Astrocyte of the cerebellum (primary cell): ENCODE measurements at regions not wholly inside any gene's neighbourhood (a gene's known extent, or its start where the extent isn't known, plus 50 kb on each side); places are given as distances from the start of the nearest gene placed in this dataset.
"Not testable (repeated sequence)": the region's sequence is repeated elsewhere in the genome, so short reads cannot be mapped to it uniquely, and the experiment has no call there.

Source experiments
- DNase-seq: peaks from one replicate; pipeline ENCODE4 v3.0.0-alpha.2; 2011; ENCODE audit warnings: low read depth
- H3K4me3 ChIP-seq: 2 replicates; pipeline ENCODE4 v1.5.1; 2011; ENCODE audit warnings: mild to moderate bottlenecking, low read depth, low read length, moderate library complexity
- CTCF ChIP-seq: IDR thresholded peaks from 2 replicates; pipeline ENCODE4 v1.5.1; 2012; ENCODE audit warnings: low read length, low read depth, moderate library complexity, mild to moderate bottlenecking; ENCODE audit errors: missing control alignments
- in situ Hi-C: cut with HindIII; loops from 2 replicates; pipeline ENCODE4 v1.10.0; 2017; ENCODE audit warnings: low sequenced_read_pairs

- no peak for DNase-seq
- no peak overlapping the region for H3K4me3 ChIP-seq
- in situ Hi-C loops = no loop called here
- no peak for TF ChIP-seq CTCF
Measured at GRCh38 chr1:168835791-168836190, 106.8 kb upstream of the DPT start.

DNA sequence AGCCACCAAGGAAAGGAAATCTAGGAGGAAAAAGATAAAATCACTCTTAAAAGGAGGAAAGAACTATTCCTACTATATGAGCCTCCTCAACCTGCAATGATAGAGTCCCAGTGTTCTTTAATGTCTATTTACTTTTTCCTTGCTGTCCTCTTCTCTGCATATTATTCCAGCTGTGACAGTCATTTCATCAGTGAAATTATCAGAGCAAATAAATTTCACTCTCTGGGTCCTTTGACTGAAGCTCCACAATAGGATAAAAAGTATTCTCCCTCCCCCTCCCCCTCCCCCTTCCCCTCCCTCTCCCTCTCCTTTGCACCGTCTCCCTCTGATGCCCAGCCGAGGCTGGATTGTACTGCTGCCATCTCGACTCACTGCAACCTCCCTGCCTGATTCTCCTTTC lies 107.5 kb upstream of the DPT start:
- no peak for DNase-seq
- no peak for TF ChIP-seq CTCF
- in situ Hi-C loops = no loop called here
- H3K4me3 ChIP-seq = no peak overlapping the region

DNA sequence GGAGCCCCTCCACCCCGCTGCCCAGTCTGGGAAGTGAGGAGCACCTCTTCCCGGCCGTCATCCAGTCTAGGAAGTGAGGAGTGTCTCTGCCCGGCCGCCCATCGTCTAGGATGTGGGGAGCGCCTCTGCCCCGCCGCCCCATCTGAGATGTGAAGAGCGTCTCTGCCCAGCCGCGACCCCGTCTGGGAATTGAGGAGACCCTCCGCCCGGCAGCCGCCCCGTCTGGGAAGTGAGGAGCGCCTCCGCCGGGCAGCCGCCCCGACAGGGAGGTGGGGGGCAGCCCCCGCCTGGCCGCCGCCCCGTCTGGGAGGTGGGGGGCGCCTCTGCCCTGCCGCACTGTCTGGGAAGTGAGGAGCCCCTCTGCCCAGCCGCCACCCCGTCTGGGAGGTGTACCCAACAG lies 108.2 kb upstream of the DPT start:
- DNase-seq, in situ Hi-C loops, H3K4me3 ChIP-seq: not testable (repeated sequence)

GRCh38 chr1:168842306-168842705 lies 113.3 kb upstream of the DPT start:
- TF ChIP-seq CTCF = no peak
- in situ Hi-C loops = no loop called here
- no peak overlapping the region for H3K4me3 ChIP-seq
- DNase-seq = no peak

DNA sequence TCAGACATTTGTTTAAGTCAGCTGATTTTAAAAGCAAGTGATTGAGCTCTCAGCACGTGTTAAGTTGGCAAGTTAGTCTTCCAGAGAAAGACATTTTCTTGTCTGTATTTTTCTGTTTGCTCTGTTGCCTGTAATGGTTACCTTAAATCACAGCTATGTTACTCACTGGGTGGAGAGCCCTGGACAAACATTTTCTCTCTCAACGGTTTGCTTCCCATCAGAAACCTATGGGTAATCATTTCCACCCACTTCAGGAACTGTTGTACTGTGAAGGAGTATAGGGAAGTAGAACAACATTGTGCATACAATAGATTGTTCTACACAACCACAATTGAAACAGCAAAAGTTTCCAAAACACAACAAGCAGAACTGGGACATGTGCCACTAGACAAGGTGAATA lies 113.9 kb upstream of the DPT start:
- in situ Hi-C loops = no loop called here
- no peak for DNase-seq
- H3K4me3 ChIP-seq = no peak overlapping the region
- TF ChIP-seq CTCF = no peak

- TF ChIP-seq CTCF = no peak
- DNase-seq = no peak
- no peak overlapping the region for H3K4me3 ChIP-seq
- in situ Hi-C loops = no loop called here
Measured at GRCh38 chr1:168843401-168843800, 114.4 kb upstream of the DPT start.

DNA sequence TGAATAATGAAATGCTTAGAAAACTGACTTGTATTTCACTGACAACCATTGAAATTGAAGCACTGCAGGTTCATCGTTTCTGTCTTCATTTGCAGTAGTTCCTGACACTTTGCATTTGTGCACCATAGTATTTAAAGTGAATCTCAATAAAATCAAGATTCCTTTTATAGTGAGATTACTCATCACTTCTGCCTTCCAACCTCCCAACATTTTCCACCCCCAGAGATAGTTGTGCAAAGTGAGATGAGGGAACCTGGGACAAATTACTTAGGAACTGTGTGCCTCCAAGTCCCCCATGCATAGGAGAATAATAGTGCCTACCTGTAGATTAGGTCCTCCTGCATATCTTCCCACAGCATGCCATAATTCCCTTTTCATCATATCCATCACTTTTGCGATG lies 114.9 kb upstream of the DPT start:
- in situ Hi-C loops = no loop called here
- no peak for DNase-seq
- no peak for TF ChIP-seq CTCF

More for the DNA sequence above, 114.9 kb upstream of the DPT start:
- no peak overlapping the region for H3K4me3 ChIP-seq
